A549 (cell line): ENCODE measurements at regions not wholly inside any gene's neighbourhood (a gene's known extent, or its start where the extent isn't known, plus 50 kb on each side); places are given as distances from the start of the nearest gene placed in this dataset.
A peak's percentile ranks its signal among the peaks of the same experiment; 100 is the strongest.

Source experiments
- ATAC-seq, 2 experiments: fragments of 200-7000 bp in 1 of 2; fragments of >200 bp in 1 of 2; cut with Nextera tagmentation in 1 of 2; cut with Tn5 transposase in 1 of 2; 3 replicates each; pipeline versions ENCODE4 v1.8.0 to v1.9.1; 2018 to 2020; ENCODE audit warnings: mild to moderate bottlenecking in 1 of 2, moderate library complexity in 1 of 2
- CTCF ChIA-PET: fragments of 300-600 bp; sonication (Branson Sonifier 250); formaldehyde crosslinking; extraction: SDS; loops from one replicate; lab custom pipeline; 2021; ENCODE audit warnings: antibody characterized with exemption, inconsistent platforms; lab: Yijun Ruan, JAX
- POLR2A ChIA-PET: fragments of 350-600 bp; formaldehyde crosslinking; extraction: SDS; loops from one replicate; lab custom pipeline; 2021; ENCODE audit warnings: antibody characterized with exemption, inconsistent platforms; lab: Yijun Ruan, JAX
- DNase-seq, 2 experiments: peaks; one replicate each; pipeline versions ENCODE4 v3.0.0 to v3.0.0-alpha.2; 2011 to 2016; ENCODE audit warnings: low read depth in 1 of 2, low spot score in 1 of 2
- FAIRE-seq: peaks from 2 replicates; lab custom pipeline; 2011; peaks lifted over from hg19 to GRCh38; lab: Jason Lieb, UNC
- H3K27ac ChIP-seq, 2 experiments: fragments of >200 bp; sonication (Bioruptor Twin); formaldehyde crosslinking; 3 replicates each; pipeline ENCODE4 v1.5.1; 2016 to 2017
- H3K4me1 ChIP-seq: fragments of >200 bp; sonication (Bioruptor Twin); formaldehyde crosslinking; 3 replicates; pipeline ENCODE4 v1.6.1; 2016
- H3K4me2 ChIP-seq: fragments of >200 bp; sonication (Bioruptor Twin); formaldehyde crosslinking; 3 replicates; pipeline ENCODE4 v1.6.1; 2016
- H3K4me3 ChIP-seq: fragments of >200 bp; sonication (Bioruptor Twin); formaldehyde crosslinking; 3 replicates; pipeline ENCODE4 v1.5.1; 2016
- H3K9me3 ChIP-seq: fragments of >200 bp; sonication (Bioruptor Twin); formaldehyde crosslinking; 3 replicates; pipeline ENCODE4 v1.6.1; 2016
- CBX8 ChIP-seq: fragments of 200-600 bp; sonication (generic); IDR thresholded peaks from 2 replicates; pipeline ENCODE4 v1.6.1; 2016
- ESRRA ChIP-seq: fragments of 150-350 bp; IDR thresholded peaks from 2 replicates; pipeline ENCODE4 v1.6.1; 2014; ENCODE audit warnings: mild to moderate bottlenecking, low read length, borderline replicate concordance
- FOXS1 ChIP-seq: fragments of 250-450 bp; sonication (Bioruptor Pico); IDR thresholded peaks from 2 replicates; pipeline ENCODE4 v1.5.0; 2020; ENCODE audit warnings: mild to moderate bottlenecking, moderate library complexity
- HOXB13 ChIP-seq: fragments of 250-450 bp; sonication (Bioruptor Pico); IDR thresholded peaks from 2 replicates; pipeline ENCODE4 v1.5.0; 2020; ENCODE audit warnings: low read depth, mild to moderate bottlenecking, moderate library complexity
- JUNB ChIP-seq: fragments of >200 bp; sonication (Bioruptor Twin); formaldehyde crosslinking; IDR thresholded peaks from 2 replicates; pipeline ENCODE4 v1.6.1; 2016
- MAFK ChIP-seq: fragments of 450-650 bp; IDR thresholded peaks from 2 replicates; pipeline ENCODE4 v1.6.1; 2014; ENCODE audit not compliant: partially characterized antibody
- MAZ ChIP-seq: fragments of 150-350 bp; IDR thresholded peaks from 2 replicates; pipeline ENCODE4 v1.6.1; 2014; ENCODE audit warnings: antibody characterized with exemption, low read depth, low read length, borderline replicate concordance
- NPAS2 ChIP-seq: fragments of 250-450 bp; sonication (Bioruptor Pico); IDR thresholded peaks from 2 replicates; pipeline ENCODE4 v1.8.0; 2022; ENCODE audit warnings: mild to moderate bottlenecking, moderate library complexity, borderline replicate concordance
- POLR2AphosphoS2 ChIP-seq: conservative IDR thresholded peaks from 2 replicates; pipeline ENCODE4 v1.6.1; 2012; ENCODE audit warnings: low read length, improper control_type of control experiment, inconsistent platforms
- RFX5 ChIP-seq: fragments of 450-650 bp; IDR thresholded peaks from 2 replicates; pipeline ENCODE4 v1.7.1; 2014; ENCODE audit warnings: antibody characterized with exemption, mild to moderate bottlenecking, moderate library complexity
- ZNF302 ChIP-seq: fragments of 250-450 bp; sonication (Bioruptor Pico); IDR thresholded peaks from 2 replicates; pipeline ENCODE4 v1.9.0; 2021; ENCODE audit warnings: inconsistent platforms, mild to moderate bottlenecking, moderate library complexity
- WGBS: methylation state at CpG from one replicate; pipeline ENCODE4 v1.1.6; 2017; ENCODE audit errors: missing lambda C conversion rate; 5-methylcytosine and 5-hydroxymethylcytosine counted together
- TF ChIP-seq, protein P1 (sequence below): fragments of 150-350 bp; IDR thresholded peaks from 2 replicates; pipeline ENCODE4 v1.6.1; 2014; ENCODE audit warnings: low read depth, mild to moderate bottlenecking, low read length
- TF ChIP-seq, protein P2 (sequence below): fragments of 250-450 bp; sonication (Bioruptor Pico); IDR thresholded peaks from 2 replicates; pipeline ENCODE4 v1.5.0; 2021; ENCODE audit warnings: mild to moderate bottlenecking, moderate library complexity, borderline replicate concordance
- TF ChIP-seq, protein P3 (sequence below): IDR thresholded peaks from 2 replicates; pipeline ENCODE4 v1.6.1; 2012

DNA sequence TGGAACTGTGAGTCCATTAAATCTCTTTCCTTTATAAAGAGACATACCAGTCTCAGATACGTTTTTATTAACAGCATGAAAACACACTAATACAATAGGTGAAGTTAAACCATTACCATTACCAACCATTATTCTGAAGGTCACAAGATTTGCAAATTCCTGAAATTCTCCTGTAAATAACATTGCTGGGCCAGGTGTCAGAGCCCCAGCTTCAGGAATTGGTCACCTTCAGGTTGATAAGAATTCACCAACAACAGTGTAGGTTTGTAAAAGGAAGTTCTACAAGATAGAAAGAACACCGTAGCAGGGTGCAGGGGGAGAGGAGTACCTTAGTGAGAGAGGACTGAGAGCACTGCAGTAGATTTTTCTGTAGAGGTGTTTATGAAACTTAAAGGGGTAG lies 644.3 kb downstream of the CDY2B start:
- DNase-seq (no peak), ATAC-seq (no peak), FAIRE-seq (no peak)
- TF ChIP-seq MAFK (no peak), MAZ (no peak)
- TF ChIP-seq, protein P1, sequence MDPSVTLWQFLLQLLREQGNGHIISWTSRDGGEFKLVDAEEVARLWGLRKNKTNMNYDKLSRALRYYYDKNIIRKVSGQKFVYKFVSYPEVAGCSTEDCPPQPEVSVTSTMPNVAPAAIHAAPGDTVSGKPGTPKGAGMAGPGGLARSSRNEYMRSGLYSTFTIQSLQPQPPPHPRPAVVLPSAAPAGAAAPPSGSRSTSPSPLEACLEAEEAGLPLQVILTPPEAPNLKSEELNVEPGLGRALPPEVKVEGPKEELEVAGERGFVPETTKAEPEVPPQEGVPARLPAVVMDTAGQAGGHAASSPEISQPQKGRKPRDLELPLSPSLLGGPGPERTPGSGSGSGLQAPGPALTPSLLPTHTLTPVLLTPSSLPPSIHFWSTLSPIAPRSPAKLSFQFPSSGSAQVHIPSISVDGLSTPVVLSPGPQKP = no peak
- Histone ChIP-seq H3K27ac (no peak overlapping the region), H3K9me3 (no peaks in the 10 kb centered on the region), H3K4me1 (no peaks in the 10 kb centered on the region), H3K4me2 (no peak overlapping the region), H3K4me3 (no peak overlapping the region)
- POLR2A ChIA-PET = no interaction called here
- CTCF ChIA-PET = no interaction called here
- WGBS = 3% methylated on average over 2 of the region's 2 CpGs

DNA sequence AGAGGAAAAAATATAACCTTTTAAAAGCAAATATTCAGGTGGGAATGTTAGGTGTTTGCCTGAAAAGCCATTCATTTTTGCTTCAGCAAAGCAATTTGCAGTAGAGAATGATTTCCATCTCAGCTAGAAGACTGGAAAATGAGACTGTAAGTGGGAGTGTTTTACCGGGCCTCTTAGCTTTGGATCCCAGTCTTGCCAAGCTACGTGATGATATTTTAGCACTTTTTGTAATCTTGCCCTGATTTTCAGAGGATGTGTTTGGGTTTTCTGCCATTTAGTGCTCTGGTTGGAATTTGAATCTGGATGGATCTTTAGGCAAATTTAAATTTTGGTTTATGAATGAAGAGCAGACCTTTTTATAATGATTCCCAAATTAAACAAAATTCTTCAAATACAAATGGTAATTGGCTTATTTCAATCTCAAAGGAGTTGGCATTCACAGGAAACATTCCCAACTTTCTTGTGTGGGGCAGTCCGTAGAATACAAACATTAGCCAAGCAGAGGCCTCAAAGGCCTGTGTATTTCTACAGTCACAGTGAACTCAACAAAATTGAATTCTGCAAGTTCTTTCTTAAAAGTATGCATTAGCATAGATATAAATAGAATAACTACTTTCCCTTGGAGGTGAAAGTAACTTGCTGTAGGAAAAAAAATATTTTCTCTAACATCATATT lies 646.4 kb downstream of the CDY2B start:
- POLR2A ChIA-PET = no interaction called here
- DNase-seq (no peak), ATAC-seq (no peak), FAIRE-seq (no peak)
- no peaks in the 10 kb centered on the region for H3K4me1 ChIP-seq
- WGBS = 6% methylated on average over 3 of the region's 3 CpGs
- no peak overlapping the region for H3K4me2 ChIP-seq
- no peaks in the 10 kb centered on the region for H3K9me3 ChIP-seq
- H3K27ac ChIP-seq = no peak overlapping the region
- TF ChIP-seq CBX8 (no peak), ZNF302 (no peak), JUNB (no peak), HOXB13 (CRISPR knock-in tag) (no peak)
- TF ChIP-seq, protein P2, sequence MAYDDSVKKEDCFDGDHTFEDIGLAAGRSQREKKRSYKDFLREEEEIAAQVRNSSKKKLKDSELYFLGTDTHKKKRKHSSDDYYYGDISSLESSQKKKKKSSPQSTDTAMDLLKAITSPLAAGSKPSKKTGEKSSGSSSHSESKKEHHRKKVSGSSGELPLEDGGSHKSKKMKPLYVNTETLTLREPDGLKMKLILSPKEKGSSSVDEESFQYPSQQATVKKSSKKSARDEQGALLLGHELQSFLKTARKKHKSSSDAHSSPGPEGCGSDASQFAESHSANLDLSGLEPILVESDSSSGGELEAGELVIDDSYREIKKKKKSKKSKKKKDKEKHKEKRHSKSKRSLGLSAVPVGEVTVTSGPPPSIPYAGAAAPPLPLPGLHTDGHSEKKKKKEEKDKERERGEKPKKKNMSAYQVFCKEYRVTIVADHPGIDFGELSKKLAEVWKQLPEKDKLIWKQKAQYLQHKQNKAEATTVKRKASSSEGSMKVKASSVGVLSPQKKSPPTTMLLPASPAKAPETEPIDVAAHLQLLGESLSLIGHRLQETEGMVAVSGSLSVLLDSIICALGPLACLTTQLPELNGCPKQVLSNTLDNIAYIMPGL (CRISPR knock-in tag) = no peak
- TF ChIP-seq, protein P3, sequence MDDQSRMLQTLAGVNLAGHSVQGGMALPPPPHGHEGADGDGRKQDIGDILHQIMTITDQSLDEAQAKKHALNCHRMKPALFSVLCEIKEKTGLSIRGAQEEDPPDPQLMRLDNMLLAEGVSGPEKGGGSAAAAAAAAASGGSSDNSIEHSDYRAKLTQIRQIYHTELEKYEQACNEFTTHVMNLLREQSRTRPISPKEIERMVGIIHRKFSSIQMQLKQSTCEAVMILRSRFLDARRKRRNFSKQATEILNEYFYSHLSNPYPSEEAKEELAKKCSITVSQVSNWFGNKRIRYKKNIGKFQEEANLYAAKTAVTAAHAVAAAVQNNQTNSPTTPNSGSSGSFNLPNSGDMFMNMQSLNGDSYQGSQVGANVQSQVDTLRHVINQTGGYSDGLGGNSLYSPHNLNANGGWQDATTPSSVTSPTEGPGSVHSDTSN = no peak
- TF ChIP-seq, protein P1 = no peak
- TF ChIP-seq, all 56 proteins: peak for 0
- no peak overlapping the region for H3K4me3 ChIP-seq
- CTCF ChIA-PET = no interaction called here

DNA sequence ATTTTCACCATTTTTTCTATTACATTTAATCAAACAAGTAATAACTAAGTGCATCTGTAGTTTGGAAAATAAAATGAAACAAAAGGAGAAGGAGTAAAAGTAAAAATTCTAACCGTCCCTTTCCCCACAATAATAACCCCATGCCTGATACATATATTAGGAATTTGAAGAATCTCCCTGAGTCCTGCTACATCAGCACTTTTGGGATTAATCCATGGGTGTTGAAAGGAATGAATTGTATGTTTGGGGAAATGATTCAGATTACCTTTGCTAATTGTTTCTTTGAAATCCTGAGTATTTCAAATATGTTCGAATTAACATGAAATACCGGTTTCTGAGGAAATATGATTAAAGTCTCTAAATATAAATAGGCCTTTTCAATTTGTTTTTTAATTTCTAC lies 648.0 kb downstream of the CDY2B start:
- FAIRE-seq (no peak), DNase-seq (no peak), ATAC-seq (no peak)
- TF ChIP-seq MAFK (peak; percentile 29), ZNF302 (no peak)
- H3K4me3 ChIP-seq = no peak overlapping the region
- H3K4me2 ChIP-seq = no peak overlapping the region
- no peaks in the 10 kb centered on the region for H3K4me1 ChIP-seq
- WGBS = 2% methylated on average over 3 of the region's 3 CpGs
- ChIA-PET CTCF (no interaction called here), POLR2A (no interaction called here)
- H3K27ac ChIP-seq = no peak overlapping the region
- no peaks in the 10 kb centered on the region for H3K9me3 ChIP-seq

DNA sequence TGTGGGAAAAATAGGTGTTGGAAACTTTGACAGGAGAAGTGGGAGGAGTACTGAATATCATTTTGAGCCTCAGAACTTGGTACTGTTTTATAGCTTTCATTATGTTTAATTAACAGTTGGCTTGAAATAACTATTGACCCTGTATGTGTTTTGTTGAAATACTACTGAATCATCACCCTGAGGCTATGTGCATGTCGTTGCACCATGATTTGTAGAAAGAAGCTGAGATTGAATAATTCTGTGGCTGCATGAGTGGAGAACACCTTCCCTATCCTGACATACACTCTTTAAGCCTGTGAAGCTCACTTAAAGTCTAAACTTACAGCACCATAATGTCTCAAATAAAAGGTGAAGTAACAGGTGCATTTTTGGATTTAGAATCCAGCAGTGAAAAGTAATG lies 656.5 kb downstream of the CDY2B start:
- TF ChIP-seq NPAS2 (CRISPR knock-in tag) (no peak), FOXS1 (no peak), ESRRA (no peak), RFX5 (no peak), POLR2AphosphoS2 (no peak)

More for the DNA sequence above, 656.5 kb downstream of the CDY2B start:
- WGBS = 6% methylated on average over 1 of the region's 1 CpG
- Histone ChIP-seq H3K9me3 (no peaks in the 10 kb centered on the region), H3K4me3 (no peak overlapping the region), H3K4me1 (no peaks in the 10 kb centered on the region), H3K27ac (no peak overlapping the region), H3K4me2 (no peak overlapping the region)
- CTCF ChIA-PET = no interaction called here
- DNase-seq (no peak), ATAC-seq (no peak), FAIRE-seq (no peak)
- POLR2A ChIA-PET = no interaction called here
